GM23248 (cell line): ENCODE measurements at regions not wholly inside any gene's neighbourhood (a gene's known extent, or its start where the extent isn't known, plus 50 kb on each side); places are given as distances from the start of the nearest gene placed in this dataset.

Experiments used
- EZH2 ChIP-seq: fragments of 200-600 bp; sonication (generic); IDR thresholded peaks from 2 replicates; pipeline ENCODE4 v1.6.1; 2018; ENCODE audit warnings: antibody characterized with exemption, mild to moderate bottlenecking; ENCODE audit not compliant: insufficient read depth, poor library complexity, severe bottlenecking
- EZH2phosphoT487 ChIP-seq: fragments of 200-600 bp; sonication (generic); IDR thresholded peaks from 2 replicates; pipeline ENCODE4 v1.6.1; 2018; ENCODE audit warnings: antibody characterized with exemption, moderate library complexity, mild to moderate bottlenecking, low read depth; ENCODE audit not compliant: insufficient read depth

DNA sequence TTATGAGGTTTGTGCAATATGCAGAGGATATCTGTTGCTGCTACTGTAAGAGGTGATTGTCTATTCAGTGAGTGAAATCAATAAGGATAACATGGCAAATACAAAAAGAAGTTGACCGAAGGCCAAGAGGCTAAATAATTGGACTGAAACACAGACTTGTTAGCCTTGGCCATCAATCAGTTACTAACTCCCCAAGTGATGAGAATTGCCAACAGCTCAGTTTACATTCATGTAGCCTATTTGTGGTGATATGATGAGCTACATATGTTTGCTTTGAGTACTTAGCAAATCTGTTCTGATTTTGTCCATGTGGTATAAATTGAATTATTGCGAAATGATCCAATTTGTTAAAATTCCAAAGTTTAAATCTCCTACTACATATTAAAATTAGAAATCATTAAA is 68.6 kb upstream of the VAV3 start:
- TF ChIP-seq EZH2 = no peak
- TF ChIP-seq EZH2phosphoT487 = no peak
